GM19025 (cell line): ENCODE measurements at regions not wholly inside any gene's neighbourhood (a gene's known extent, or its start where the extent isn't known, plus 50 kb on each side); places are given as distances from the start of the nearest gene placed in this dataset.
"Not testable (repeated sequence)": the region's sequence is repeated elsewhere in the genome, so short reads cannot be mapped to it uniquely, and the experiment has no call there.

Source experiments
- ATAC-seq: cut with Tn5 transposase; IDR thresholded peaks from one replicate; pipeline ENCODE4 v1.9.1; 2021; ENCODE audit warnings: mild to moderate bottlenecking, low read depth, moderate library complexity; ENCODE audit not compliant: unreplicated experiment

GRCh38 chr12:125841332-125841731, 776.1 kb downstream of the AACS start:
- no peak for ATAC-seq

GRCh38 chr12:125852116-125852515, 786.9 kb downstream of the AACS start:
- no peak for ATAC-seq

GRCh38 chr12:125852679-125853078, 787.4 kb downstream of the AACS start:
- no peak for ATAC-seq

GRCh38 chr12:125853670-125854069, 788.4 kb downstream of the AACS start:
- ATAC-seq = no peak

GRCh38 chr12:125856366-125856765, 791.1 kb downstream of the AACS start:
- no peak for ATAC-seq

- no peak for ATAC-seq
These were observed 791.7 kb downstream of the AACS start for GRCh38 chr12:125856896-125857295.

- ATAC-seq = no peak
These were observed 795.5 kb downstream of the AACS start for GRCh38 chr12:125860672-125861288.

- ATAC-seq = no peak
These were observed 796.4 kb downstream of the AACS start for GRCh38 chr12:125861299-125862281.

- ATAC-seq = not testable (repeated sequence)
These were observed 800.0 kb downstream of the AACS start for GRCh38 chr12:125865236-125865635.

GRCh38 chr12:125871811-125872594, 806.8 kb downstream of the AACS start:
- no peak for ATAC-seq

GRCh38 chr12:125873016-125873415, 807.8 kb downstream of the AACS start:
- no peak for ATAC-seq

- no peak for ATAC-seq
These were observed 813.2 kb downstream of the AACS start for GRCh38 chr12:125878483-125878882.

GRCh38 chr12:125882141-125882540, 816.9 kb downstream of the AACS start:
- no peak for ATAC-seq

- no peak for ATAC-seq
These were observed 823.7 kb downstream of the AACS start for GRCh38 chr12:125888921-125889320.

GRCh38 chr12:125889742-125890141, 824.5 kb downstream of the AACS start:
- ATAC-seq = no peak

GRCh38 chr12:125890366-125890905, 825.2 kb downstream of the AACS start:
- ATAC-seq = no peak

GRCh38 chr12:125890971-125891370, 825.7 kb downstream of the AACS start:
- ATAC-seq = no peak

- ATAC-seq = no peak
These were observed 827.0 kb downstream of the AACS start for GRCh38 chr12:125892276-125892675.

GRCh38 chr12:125902991-125903390, 837.8 kb downstream of the AACS start:
- ATAC-seq = no peak

GRCh38 chr12:125907351-125907750, 842.1 kb downstream of the AACS start:
- ATAC-seq = no peak
